Middle frontal gyrus (tissue), 1 donor: ENCODE measurements at regions not wholly inside any gene's neighbourhood (a gene's known extent, or its start where the extent isn't known, plus 50 kb on each side); places are given as distances from the start of the nearest gene placed in this dataset.
"Not testable (repeated sequence)": the region's sequence is repeated elsewhere in the genome, so short reads cannot be mapped to it uniquely, and the experiment has no call there.

Source experiments
- DNase-seq: peaks from one replicate; pipeline ENCODE4 v3.0.0-alpha.2; 2015; ENCODE audit warnings: low spot score; ENCODE audit errors: extremely low spot score

DNA sequence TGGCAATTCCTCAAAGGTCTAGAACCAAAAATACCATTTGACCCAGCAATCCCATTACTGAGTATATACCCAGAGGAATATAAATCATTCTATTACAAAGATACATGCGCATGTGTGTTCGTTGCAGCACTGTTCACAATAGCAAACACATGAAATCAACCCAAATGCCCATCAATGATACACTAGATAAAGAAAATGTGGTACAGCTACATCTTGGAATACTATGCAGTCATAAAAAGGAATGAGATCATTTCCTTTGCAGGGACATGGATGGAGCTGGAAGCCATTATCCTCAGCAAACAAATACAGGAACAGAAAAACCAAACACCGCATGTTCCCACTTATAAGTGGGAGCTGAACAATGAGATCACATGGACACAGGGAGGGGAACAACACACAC lies 95.9 kb upstream of the LYPLAL1 start:
- DNase-seq, result not testable (repeated sequence)

DNA sequence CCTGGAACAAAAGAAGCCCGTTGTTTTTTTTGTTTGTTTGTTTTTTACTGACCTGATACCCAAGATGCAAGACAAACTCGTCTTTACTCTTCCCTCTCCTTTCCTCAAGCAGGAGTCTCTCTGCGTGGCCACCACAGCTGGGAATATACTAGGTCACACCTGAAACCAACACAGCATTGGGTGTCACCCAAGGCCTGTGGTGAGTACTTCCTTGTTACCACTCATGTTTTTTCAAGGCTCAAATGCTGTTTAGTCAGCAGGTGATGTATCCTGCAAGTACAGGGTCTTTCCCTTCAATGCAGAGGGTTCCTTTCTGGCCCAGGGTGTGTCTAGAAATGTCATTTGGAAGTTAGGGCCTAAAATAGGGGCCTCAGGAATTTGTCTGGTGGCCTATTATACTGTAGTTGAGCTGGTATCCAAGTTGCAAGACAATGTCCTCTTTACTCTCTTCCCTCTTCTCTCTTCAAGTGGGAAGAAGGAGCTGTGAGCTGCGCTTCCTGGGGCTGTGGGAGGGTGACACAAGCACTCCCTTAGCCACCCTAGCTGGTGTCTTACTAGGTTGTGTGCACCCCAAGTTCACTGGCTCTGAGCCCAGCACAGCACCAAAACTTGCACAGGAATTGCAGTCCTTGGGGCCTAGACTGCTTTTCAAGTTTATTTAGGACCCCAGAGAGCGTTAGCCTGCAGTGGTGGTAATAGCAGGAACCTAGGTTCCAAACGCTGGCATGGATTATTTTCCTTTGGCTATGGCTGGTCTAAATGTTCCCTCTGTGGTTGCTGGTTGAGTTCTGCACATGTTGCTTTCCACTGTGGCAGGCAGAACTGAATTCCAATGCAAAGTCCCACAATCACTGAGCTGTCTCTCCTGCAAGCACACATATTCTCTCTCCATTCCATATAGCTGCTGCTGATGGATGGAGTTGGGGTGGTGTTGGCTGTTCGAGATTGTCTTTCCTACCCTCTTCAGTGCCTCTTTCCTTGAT lies 91.4 kb upstream of the LYPLAL1 start:
- no peak for DNase-seq

DNA sequence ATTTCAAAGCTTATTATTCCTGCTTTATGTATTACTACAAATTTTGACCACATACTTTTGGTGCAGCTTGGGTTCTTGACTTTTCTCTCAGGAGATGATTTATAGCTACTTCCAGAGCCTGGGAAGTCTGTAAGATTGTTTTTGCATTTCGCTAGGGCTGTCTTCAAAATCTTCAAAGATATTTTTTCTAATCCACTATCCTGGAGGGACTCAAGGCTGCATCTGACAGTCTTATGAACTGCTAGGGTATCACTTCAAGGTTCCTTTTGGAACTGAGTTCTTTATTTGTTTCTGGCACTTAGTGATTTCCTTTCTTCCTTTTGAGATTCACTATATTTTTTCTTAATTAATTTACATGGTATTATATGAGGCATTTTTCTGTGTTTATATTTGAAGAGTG lies 90.0 kb upstream of the LYPLAL1 start:
- no peak for DNase-seq

DNA sequence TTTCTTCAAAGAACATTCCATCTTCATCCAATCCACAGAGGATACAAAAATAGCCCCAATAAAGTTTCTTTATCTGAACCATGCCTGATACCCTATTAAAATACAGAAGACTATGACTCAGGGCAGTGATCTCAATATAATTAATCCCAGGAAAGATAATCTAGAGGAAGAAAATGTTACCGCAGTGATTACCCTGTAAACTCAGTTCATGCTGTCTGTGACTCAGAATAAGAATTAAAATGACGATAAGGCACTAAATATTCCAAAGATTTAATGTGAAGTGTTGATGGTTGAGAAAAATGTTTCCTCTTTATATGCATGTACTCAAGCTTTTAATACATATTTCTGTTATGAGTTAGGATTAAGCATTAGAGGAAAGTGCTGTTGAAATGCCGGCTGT lies 88.6 kb upstream of the LYPLAL1 start:
- no peak for DNase-seq

DNA sequence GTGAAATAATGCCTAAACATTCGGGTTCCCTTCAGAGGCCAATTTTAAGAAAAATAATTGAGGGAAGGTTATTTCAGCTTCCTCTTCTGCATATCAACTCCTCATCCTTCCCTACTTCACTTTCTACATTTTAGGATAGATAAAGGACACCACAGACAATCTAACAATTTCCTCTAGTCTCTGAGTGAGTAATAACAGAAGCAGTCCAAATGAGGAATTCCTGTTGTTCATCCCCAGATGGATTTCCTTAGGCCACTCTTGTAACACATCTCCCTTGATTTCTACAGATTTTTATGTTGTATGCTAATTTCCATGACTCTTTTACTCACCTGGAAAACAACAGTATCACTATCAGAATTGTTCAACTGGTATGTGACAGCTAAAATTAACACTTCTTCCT lies 87.7 kb upstream of the LYPLAL1 start:
- DNase-seq, result no peak

DNA sequence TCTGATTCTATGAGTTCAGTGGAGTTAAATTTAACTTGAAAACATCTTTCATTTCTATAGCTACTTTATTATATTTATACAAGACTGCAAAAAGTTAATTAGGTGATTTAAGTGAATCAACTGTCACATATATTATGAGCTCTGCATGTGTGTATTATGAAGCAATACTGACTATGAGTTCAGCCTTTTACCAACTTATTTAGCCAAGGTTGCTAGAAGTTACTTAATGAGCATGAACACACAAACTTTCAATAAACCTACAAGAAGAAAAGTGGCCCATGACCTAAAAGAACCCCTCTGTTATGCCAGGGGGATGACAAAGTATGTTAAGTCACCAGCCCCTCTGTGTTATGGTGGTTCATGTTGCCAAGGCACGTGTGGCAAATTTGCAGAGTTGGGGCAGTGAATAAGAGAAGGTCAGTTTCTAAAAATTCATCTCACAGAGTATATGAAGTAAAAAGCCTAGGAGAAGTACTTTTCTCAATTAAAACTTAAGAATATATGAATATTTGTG lies 86.7 kb upstream of the LYPLAL1 start:
- DNase-seq, result no peak

DNA sequence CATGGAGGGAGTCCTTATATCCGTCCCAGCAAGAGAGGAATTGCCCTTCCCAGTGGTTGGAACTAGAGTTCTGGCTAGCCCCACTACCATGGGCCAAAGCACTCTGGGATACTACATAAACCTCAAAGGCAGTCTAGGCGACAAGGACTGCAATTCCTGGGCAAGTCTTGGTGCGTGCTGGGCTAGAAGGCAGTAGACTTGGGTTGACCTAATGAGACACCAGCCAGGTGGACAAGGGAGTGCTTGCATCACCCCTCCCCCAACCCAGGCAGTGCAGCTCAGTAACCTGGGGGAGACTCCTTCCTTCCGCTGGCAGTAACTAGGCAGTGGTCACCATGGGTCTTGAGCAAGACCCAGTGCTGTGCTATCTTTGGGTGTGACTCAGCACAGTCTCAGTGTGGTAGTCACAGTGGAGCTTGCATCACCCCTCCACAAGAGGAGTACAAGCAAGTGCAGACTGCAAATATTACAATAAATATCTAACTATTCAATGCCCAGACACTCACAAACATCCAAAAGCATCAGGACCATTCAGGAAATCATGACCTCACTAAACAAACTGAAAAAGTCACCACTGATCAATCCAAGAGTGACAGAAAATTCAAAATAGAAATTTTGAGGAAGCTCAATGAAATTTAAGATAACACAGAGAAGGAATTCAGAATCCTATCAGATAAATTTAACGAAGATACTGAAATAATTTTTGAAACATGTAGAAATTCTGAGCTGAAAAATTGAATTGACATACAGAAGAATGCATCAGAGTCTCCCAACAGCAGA lies 84.7 kb upstream of the LYPLAL1 start:
- DNase-seq, result no peak

DNA sequence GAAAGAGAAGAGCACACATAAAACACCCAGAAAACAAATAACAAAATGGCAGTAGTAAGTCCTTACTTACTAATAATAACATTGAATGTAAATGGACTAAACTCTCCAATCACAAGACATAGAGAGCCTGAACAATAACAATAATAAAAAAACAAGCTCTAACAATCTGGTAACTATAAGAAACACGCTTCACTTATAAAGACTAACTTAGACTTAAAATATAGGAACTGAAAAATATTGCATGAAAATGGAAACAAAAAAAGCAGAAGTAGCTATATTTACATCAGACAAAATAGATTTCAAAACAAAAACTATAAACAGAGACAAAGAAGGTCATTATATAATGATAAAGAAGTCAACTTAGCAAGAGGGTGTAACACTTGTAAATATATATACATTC lies 83.1 kb upstream of the LYPLAL1 start:
- no peak for DNase-seq

DNA sequence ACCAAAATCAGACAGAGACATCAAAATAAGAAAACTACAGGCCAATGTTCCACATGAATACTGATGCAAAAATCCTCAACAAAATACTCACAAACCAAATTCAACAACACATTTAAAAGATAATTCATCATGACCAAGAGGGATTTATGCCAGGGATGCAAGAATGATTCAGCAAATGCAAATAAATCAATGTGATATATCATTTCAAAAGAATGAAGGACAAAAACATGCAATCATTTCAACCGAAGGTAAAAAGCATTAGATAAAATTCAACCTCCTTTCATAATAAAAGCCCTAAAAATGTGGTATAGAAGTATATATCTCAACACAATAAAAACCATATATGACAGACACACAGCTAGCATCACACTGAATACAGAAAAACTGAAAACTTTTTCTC lies 81.5 kb upstream of the LYPLAL1 start:
- DNase-seq, result no peak

DNA sequence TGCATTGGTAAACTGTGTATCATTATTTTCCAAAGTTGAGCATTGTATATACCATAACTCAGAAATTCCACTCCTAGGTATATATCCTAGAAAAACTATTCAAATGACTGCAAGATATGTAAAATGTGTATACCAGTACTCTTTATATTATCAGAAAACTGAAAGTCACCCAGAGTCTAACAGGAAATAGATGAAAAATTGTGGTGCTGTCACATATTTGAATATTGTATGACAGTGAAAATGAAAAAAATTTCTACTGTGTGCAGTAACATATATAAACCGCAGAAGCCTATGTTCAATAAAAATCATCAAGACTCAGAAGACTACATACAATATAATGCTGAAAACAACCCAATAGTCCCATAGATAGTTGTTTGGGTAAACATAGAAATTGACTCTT lies 74.4 kb upstream of the LYPLAL1 start:
- DNase-seq, result no peak

DNA sequence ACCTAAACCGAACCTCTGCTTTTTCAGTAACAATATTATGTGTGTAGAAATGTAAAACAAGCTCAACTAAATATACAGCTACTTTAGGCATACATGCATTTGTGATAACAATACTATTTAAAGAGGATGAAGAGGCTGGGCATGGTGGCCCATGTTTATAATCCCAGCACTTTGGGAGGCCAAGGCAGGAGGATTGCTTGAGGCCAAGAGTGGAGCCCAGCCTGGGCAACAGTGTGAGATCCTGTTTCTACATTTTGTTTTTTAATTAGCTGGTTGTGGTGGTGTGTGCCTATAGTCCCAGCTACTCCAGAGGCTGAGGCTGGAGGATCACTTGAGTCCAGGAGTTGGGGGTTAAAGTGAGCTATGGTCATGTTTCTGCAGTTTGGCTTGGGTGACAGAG lies 73.6 kb upstream of the LYPLAL1 start:
- no peak for DNase-seq

DNA sequence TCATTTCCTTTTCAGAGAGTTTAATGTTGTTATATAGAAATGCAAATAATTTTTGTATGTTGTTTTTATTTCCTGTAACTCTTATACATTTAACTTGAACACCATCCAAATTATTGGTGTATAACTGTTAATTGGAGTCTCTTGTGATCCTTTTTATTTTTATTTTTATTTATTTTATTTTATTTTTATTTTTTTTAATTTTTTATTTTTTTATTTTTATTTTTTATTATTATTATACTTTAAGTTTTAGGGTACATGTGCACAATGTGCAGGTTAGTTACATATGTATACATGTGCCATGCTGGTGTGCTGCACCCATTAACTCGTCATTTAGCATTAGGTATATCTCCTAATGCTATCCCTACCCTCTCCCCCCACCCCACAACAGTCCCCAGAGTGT lies 71.2 kb upstream of the LYPLAL1 start:
- DNase-seq, result not testable (repeated sequence)

DNA sequence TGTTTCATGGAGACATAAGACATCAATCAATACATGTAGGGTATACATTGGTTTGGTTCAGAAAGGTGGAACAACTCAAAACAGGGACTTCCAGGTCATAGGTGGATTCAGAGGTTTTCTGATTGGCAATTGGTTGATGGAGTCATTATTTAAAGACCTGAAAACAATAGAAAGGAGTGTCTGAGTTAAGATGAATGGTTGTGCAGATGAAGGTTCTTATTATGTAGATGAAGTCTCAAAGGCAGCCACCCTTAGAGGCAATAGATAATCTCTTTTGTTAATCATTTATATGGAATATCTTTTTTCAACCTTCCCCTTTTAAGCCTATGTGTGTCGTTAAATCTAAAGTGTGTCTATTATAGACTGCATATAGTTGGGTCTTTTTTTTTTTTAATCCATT lies 67.8 kb upstream of the LYPLAL1 start:
- no peak for DNase-seq

DNA sequence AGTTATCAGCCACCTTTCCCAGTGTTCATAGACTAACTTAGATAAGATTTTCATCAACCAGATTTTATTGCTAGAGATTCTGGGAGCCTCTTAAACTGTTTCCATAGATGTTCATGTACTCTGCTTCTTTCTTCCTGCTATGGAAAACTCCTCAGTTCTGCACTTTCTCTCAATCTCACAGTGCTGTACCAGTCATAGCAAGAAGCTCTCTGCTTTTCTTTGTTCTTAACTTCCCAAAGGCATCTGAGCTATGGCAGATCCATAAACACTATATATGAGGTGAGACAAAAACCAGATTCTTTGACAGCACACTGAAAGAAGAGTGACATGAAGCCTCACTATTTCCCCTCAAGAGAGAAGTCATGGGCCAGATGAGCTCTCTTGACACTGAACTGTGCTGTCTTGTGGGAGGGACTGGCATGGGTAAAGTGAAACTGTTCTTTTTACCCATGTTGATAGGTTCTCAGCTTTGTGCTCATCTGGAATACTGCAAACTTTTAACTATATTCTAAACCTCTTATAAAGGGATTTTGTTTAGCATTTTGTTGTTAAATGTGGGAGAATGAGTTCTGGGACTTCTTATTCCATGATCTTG lies 64.2 kb upstream of the LYPLAL1 start:
- no peak for DNase-seq

DNA sequence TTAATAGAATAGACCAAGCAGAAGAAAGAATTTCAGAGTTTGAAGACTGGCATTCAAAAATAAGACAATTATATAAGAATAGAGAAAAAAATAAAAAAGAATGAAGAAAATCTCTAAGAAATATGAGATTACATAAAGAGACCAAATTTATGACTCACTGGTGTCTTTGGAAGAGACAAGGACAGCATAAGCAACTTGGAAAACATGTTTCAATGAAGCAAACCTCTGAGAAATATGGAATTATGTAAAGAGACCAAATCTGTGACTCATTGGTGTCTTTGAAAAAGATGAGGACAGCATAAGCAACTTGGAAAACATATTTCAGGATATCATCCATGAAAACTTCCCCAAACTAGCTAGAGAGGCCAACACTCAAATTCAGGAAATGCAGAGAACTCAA lies 60.4 kb upstream of the LYPLAL1 start:
- DNase-seq, result no peak

DNA sequence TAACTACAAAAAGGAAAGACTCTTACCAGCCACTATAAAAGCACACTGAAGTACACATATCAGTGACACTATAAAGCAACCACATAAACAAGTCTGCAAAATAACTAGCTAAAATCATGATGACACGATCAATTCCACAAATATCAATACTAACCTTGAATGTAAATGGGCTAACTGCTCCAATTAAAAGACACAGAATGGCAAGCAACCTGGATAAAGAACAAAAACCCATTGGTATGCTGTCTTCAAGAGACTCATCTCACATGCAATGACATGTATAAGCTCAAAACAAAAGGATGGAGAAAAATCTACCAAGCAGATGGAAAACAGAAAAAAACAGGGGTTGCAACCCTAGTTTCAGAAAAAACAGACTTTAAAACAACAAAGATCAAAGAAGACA lies 59.7 kb upstream of the LYPLAL1 start:
- no peak for DNase-seq

DNA sequence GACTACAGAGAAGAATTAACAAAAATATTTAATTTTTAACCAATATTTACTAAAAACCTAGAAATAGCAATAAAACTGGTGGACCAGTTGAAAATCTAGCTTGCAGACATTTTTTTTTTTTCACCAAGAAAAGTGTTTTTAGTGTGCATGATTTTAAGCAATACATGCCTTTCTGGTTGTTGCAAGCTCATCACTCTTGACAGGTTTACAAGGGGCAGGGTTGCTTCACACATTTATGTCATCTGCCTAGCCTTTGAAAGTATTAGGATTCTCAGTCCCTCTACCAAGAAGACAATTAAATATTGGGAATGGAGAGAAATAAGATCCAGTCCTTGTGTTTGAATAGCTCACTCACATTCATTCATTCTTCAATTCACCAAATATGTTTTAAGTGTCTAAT lies 53.8 kb upstream of the LYPLAL1 start:
- DNase-seq, result no peak

DNA sequence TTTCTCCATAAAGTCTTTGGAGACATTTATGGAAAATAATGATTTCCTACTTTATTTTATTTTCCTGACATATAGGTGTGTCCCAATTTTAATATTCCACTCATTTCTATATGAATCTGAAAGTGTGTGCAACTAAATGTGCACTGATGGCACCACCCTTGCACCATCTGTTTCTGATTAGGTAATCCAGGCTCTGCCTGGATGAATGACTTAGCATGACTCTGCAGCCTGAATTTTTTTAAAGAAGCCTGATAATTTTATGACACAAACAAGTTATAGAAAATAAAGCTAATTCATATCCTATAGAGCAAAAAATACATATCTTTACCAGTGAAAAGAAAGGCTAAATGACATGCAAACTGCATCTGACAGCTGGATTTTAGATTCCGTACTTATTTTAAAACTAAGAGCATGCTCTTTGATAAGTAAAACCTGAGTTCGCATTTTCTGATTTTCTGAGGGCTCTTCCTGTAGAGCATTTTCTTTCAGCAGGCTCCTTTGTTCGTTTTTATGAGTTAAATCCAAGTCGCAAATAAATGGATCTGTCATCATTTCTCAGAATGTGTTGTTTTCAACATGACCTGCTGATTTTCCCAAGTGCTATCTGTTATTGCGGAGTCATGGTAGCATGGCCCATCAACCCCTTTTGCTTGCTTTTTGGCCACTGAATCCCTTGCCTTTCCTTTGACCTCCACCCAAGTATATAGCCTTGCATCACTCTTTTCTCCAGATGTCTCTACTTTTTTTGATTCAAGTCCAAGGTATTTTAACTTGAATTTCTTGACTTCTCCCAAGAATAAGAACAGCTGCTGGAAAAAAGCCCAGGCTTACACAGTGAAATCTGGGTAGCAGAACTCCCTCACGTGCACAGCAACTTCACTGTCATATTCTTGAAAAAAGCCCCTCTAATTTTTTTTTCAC lies 52.8 kb upstream of the LYPLAL1 start:
- DNase-seq, result no peak

DNA sequence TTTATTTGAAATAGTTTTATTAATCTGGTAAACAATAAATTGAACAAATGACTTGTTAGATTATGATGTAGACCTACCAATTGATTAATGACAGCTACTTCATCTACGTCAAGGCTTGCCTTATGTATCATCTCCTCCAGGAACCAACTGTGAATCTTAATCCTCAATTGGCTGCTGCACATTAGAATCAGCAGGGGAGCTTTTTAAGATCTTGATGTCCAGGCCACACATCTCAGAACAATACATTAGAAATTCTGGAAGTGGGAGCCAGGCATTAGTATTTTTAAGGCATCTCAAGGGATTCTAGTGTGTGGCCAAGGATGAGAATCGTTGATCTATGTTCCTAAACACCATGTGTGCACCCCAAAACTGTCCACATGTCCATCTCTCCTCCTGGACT lies 52.0 kb upstream of the LYPLAL1 start:
- DNase-seq, result no peak

DNA sequence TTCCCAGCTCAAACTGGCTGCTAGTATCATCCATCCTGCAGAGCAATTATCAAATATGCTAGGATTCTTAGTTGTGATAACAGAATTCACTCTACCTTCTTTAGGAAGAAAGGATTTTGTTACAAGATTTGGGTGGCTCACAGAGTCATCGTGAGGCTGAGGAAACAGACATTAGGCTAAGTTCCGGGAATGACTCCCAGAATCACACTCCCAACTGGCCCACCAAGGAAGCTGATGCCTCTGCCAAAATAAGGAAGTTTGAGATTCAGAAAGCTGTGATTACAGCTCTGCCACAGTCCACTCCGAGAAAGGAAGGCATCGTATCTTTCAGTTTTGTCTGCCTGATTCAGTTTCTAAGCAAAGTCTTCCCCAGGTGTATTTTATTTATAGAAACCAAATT lies 50.6 kb upstream of the LYPLAL1 start:
- no peak for DNase-seq
